HG03280 (cell line): ENCODE measurements at regions not wholly inside any gene's neighbourhood (a gene's known extent, or its start where the extent isn't known, plus 50 kb on each side); places are given as distances from the start of the nearest gene placed in this dataset.
"Not testable (repeated sequence)": the region's sequence is repeated elsewhere in the genome, so short reads cannot be mapped to it uniquely, and the experiment has no call there.

Experiments
- ATAC-seq: cut with Tn5 transposase; IDR thresholded peaks from one replicate; pipeline ENCODE4 v1.9.1; 2021; ENCODE audit warnings: mild to moderate bottlenecking, moderate library complexity; ENCODE audit not compliant: unreplicated experiment

- no peak for ATAC-seq
Measured at GRCh38 chr16:52113533-52114183, 433.3 kb downstream of the TOX3 start.

- not testable (repeated sequence) for ATAC-seq
Measured at GRCh38 chr16:52104993-52105392, 441.9 kb downstream of the TOX3 start.

GRCh38 chr16:52103791-52104190 lies 443.2 kb downstream of the TOX3 start:
- ATAC-seq, result no peak

GRCh38 chr16:52101246-52101645 lies 445.7 kb downstream of the TOX3 start:
- ATAC-seq, result no peak

DNA sequence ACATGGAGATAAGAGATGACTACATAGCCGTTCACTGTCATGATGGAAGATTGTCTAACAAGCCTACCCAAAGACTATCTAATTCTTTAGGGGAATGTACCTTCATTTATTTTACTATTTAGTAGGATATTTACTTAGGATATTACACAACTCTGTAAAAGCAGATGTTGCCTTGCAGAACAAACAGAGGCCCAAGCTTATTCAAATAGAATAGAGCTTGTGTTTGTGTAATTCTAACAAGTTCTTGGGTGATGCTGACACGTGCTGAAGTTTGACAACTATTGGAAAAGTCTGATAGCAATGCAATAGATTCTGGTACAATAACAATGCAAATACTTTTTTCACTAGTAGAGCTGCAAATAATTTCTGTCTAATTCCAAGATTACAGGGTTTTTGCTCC lies 447.6 kb downstream of the TOX3 start:
- ATAC-seq, result no peak

- ATAC-seq, result no peak
Measured at GRCh38 chr16:52095471-52095870, 451.5 kb downstream of the TOX3 start.

- ATAC-seq, result no peak
Measured at GRCh38 chr16:52092126-52092525, 454.8 kb downstream of the TOX3 start.

DNA sequence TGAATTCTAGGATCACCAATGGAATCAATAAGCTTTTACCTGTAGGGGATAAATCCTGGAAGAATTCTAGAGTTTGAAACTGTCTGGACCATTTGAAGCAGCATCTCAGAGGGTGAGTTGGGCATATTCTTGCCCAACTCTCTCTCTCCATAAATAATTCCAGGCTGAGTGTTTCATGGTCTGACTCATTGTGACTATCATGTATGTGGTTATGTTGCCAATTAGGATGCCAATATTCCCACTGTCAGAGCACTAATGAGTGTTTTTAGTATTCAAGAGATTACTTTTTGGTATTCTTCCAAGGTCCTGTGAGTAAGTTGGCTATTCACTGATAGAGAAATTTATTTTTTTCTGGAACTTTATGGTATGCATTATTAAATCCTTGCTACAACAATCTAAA lies 456.9 kb downstream of the TOX3 start:
- ATAC-seq, result no peak

DNA sequence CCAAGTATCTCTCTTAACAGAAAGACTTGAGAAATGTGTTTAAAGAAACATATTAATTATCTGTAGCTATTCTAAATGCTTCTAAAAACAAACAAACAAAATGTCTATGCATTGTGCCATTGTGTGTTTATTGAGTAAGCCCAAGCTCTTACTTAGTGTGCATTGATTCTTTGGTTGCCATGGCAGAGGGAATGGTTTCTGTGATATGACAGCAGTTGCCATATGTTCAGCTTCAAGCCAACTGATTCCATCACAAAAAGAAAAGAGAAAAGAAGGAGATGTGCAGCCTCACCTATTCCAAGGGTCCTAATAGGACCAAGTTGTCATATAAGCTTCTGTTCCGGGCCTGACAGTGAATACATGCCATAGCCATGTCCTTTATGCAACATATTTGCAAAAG lies 457.5 kb downstream of the TOX3 start:
- ATAC-seq, result no peak

DNA sequence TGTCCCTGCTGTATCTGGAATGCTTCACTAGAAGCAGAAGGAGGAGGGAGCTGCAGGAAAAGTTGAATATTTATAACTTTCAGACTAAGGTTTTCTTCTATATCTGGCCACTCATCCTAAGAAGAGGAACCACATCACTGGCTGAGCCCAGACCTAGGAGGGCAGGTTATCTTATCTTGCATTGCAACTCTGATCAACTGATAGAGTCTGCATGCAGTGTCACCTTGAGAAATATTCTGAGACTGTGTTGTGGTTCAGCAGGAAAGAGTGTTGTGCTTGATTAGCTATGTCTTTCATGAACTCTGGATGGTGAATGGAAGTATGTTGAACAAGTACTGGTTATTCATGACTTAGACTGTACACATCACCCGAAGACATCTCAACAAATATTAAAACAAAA lies 460.0 kb downstream of the TOX3 start:
- no peak for ATAC-seq

GRCh38 chr16:52078716-52079655 lies 468.0 kb downstream of the TOX3 start:
- ATAC-seq, result no peak

GRCh38 chr16:52077607-52078006 lies 469.3 kb downstream of the TOX3 start:
- ATAC-seq, result no peak

DNA sequence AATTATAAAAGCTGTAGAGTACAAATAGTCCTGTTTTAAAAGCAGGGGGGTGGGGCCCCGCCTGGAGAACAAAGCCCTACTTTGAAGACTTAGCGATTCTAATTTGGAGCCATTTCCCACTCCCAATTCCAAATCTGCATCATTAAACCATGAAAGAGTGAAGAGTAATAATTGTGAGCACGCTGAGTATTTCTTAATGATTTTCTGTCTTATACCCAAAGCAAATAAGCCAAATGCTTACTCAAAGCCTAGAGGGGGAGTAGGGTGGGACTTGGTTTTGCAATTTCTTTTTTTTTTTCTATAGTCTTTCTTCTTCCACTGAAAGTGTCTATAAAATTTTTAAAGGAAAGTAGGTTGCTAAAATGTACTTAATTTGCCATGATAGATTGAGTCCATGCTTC lies 470.1 kb downstream of the TOX3 start:
- no peak for ATAC-seq

DNA sequence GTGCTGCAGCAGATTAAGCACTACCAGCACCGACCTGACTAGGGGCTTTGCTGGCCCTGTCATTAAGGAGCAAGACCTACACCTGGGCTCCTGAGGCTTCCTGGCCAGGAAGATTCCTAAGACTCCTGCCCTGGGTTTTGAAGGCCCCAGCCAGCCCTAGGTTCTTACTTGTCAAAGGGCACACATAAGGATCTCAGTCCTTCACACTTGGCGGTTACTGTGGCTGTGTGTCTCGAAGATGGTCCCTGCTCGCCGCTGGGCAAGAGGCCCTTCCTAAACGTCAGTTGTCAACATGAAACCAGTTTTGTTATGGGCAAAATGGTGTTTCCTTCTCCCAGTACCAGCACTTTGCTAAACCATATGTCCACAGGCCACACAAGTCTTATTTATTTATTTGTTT lies 470.6 kb downstream of the TOX3 start:
- no peak for ATAC-seq

DNA sequence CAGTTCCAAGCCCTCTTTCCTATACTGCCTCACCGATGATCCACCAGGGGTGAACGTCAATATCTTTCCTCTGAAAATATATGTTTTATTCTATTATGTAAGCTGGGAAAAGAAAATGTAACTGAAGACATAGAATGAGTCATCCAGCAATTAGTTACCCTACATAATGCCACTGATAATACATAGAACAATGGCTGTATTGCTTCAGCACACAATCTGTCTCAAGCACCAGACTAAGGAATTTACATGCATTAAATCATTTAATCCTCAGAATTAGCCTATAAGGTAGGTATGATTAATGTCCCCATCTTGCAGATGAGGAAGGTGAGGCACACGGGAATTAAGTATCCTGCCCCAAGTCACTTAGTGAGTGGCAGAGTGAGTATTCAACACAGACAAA lies 472.8 kb downstream of the TOX3 start:
- no peak for ATAC-seq

GRCh38 chr16:52073024-52073423 lies 473.9 kb downstream of the TOX3 start:
- ATAC-seq, result no peak

- ATAC-seq, result no peak
Measured at GRCh38 chr16:52071101-52071500, 475.8 kb downstream of the TOX3 start.

GRCh38 chr16:52070341-52071057 lies 476.4 kb downstream of the TOX3 start:
- ATAC-seq, result no peak

DNA sequence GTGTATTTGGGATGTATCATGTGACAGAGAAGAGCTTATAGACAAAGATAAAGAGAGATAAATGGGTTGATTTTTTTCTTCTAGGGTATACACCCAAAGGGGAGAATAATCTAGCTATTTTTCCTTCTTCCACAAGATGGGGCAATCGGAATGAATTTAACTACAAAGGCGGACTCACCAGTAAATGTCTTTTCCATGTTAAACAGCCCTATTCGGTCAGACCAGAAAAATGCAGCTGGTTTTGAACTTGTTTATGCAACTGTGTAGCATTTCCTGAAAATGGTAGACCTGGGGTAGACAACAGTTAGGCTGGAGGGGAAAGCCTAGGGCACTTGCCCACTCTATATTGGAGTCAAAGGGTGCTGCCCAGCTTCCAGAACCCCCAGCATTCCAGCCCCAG lies 477.1 kb downstream of the TOX3 start:
- no peak for ATAC-seq

DNA sequence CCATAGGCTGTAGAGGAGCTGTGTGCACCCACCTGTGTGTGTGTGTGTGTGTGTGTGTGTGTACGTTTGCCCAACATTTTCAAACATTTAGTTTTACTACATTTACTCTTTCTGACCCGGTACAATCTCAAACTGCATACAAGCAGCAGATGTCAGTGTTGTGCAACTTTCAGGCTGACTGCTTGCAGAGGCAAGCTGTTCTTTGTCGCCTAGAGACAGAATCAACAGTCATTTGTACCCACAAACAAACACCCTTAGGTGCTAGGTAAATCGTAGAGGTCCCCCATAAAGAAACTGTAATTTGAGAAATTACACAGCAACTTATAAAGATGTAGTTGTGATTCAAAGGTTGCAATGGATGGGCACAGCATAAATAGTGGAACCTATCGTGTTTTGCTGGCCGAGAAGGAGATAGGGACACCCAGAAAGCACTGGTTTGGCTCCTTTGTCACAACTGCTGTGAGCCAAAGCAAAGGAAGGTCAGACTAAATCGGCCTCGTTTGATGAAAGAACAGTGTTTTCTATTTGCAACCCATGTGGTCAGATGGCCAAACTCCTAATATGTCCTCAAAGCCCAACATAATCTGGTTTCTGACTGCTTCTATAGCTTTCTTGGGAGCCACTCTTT lies 478.4 kb downstream of the TOX3 start:
- ATAC-seq, result no peak

- ATAC-seq, result no peak
Measured at GRCh38 chr16:52066962-52067361, 480.0 kb downstream of the TOX3 start.
